NCI-H2107 (cell line): ENCODE measurements at regions not wholly inside any gene's neighbourhood (a gene's known extent, or its start where the extent isn't known, plus 50 kb on each side); places are given as distances from the start of the nearest gene placed in this dataset.
"Not testable (repeated sequence)": the region's sequence is repeated elsewhere in the genome, so short reads cannot be mapped to it uniquely, and the experiment has no call there.

ENCODE experiments used
- DNase-seq: peaks from one replicate; lab custom pipeline; 2025; lab: John Stamatoyannopoulos, UW

- no peak for DNase-seq
These were observed 1064.1 kb downstream of the DIPK2A start for GRCh38 chr3:145035682-145036081.

- not testable (repeated sequence) for DNase-seq
These were observed 1082.4 kb downstream of the DIPK2A start for GRCh38 chr3:145054055-145054454.

- DNase-seq: no peak
These were observed 1083.9 kb downstream of the DIPK2A start for GRCh38 chr3:145055375-145056076.

GRCh38 chr3:145058483-145058882 is 1086.9 kb downstream of the DIPK2A start:
- no peak for DNase-seq

- DNase-seq: no peak
These were observed 1092.0 kb downstream of the DIPK2A start for GRCh38 chr3:145063616-145064015.

- no peak for DNase-seq
These were observed 1090.2 kb downstream of the PLOD2 start for GRCh38 chr3:145070795-145071194.

- no peak for DNase-seq
These were observed 1081.5 kb downstream of the PLOD2 start for GRCh38 chr3:145079436-145079835.

- no peak for DNase-seq
These were observed 1073.9 kb downstream of the PLOD2 start for GRCh38 chr3:145087038-145087437.

- DNase-seq: no peak
These were observed 1072.1 kb downstream of the PLOD2 start for GRCh38 chr3:145088917-145089316.

- no peak for DNase-seq
These were observed 1071.6 kb downstream of the PLOD2 start for GRCh38 chr3:145089337-145089736.

GRCh38 chr3:145094355-145094941 is 1066.5 kb downstream of the PLOD2 start:
- DNase-seq: no peak

GRCh38 chr3:145111141-145111540 is 1049.8 kb downstream of the PLOD2 start:
- DNase-seq: not testable (repeated sequence)

GRCh38 chr3:145116769-145117168 is 1044.2 kb downstream of the PLOD2 start:
- no peak for DNase-seq

- DNase-seq: no peak
These were observed 1042.7 kb downstream of the PLOD2 start for GRCh38 chr3:145118303-145118702.

GRCh38 chr3:145124900-145125678 is 1035.9 kb downstream of the PLOD2 start:
- no peak for DNase-seq

- no peak for DNase-seq
These were observed 1027.7 kb downstream of the PLOD2 start for GRCh38 chr3:145133281-145133680.

GRCh38 chr3:145134738-145135137 is 1026.2 kb downstream of the PLOD2 start:
- no peak for DNase-seq

- DNase-seq: no peak
These were observed 1016.6 kb downstream of the PLOD2 start for GRCh38 chr3:145144361-145144760.

GRCh38 chr3:145145461-145145860 is 1015.5 kb downstream of the PLOD2 start:
- DNase-seq: no peak

- no peak for DNase-seq
These were observed 1001.3 kb downstream of the PLOD2 start for GRCh38 chr3:145159640-145160039.

GRCh38 chr3:145170121-145170520 is 990.9 kb downstream of the PLOD2 start:
- no peak for DNase-seq

- DNase-seq: no peak
These were observed 985.4 kb downstream of the PLOD2 start for GRCh38 chr3:145175626-145176025.

GRCh38 chr3:145176907-145177306 is 984.1 kb downstream of the PLOD2 start:
- no peak for DNase-seq
